GM12891 (cell line): ENCODE measurements at regions not wholly inside any gene's neighbourhood (a gene's known extent, or its start where the extent isn't known, plus 50 kb on each side); places are given as distances from the start of the nearest gene placed in this dataset.
"Not testable (repeated sequence)": the region's sequence is repeated elsewhere in the genome, so short reads cannot be mapped to it uniquely, and the experiment has no call there.

Source experiments
- POLR2A ChIP-seq: IDR thresholded peaks from 2 replicates; pipeline ENCODE4 v1.6.1; 2011; ENCODE audit warnings: low read depth, low read length, control low read depth
- POLR2AphosphoS5 ChIP-seq: IDR thresholded peaks from 2 replicates; pipeline ENCODE4 v1.6.1; 2011; ENCODE audit warnings: low read depth, low read length, control low read depth
- SPI1 ChIP-seq: IDR thresholded peaks from 2 replicates; pipeline ENCODE4 v1.6.1; 2011; ENCODE audit warnings: low read depth, low read length, control low read depth

- TF ChIP-seq POLR2A, POLR2AphosphoS5, SPI1: not testable (repeated sequence)
These were observed 139.0 kb downstream of the TBC1D2B start for GRCh38 chr15:77938546-77938945.
